ACC112 (cell line): ENCODE measurements at regions not wholly inside any gene's neighbourhood (a gene's known extent, or its start where the extent isn't known, plus 50 kb on each side); places are given as distances from the start of the nearest gene placed in this dataset.
"Not testable (repeated sequence)": the region's sequence is repeated elsewhere in the genome, so short reads cannot be mapped to it uniquely, and the experiment has no call there.

ENCODE experiments used
- H2AFZ ChIP-seq: fragments of 200-600 bp; sonication (generic); one replicate; pipeline ENCODE4 v1.6.0; 2017; ENCODE audit warnings: antibody characterized with exemption, low read length; ENCODE audit not compliant: unreplicated experiment
- H3K27ac ChIP-seq: fragments of 200-600 bp; sonication (generic); 2 replicates; pipeline ENCODE4 v1.5.1; 2014; ENCODE audit warnings: low read depth, mild to moderate bottlenecking, antibody characterized with exemption, low read length, moderate library complexity
- H3K27me3 ChIP-seq: fragments of 200-600 bp; sonication (generic); 2 replicates; pipeline ENCODE4 v1.6.1; 2014; ENCODE audit warnings: mild to moderate bottlenecking, antibody characterized with exemption, low read length, moderate library complexity, mixed read lengths; ENCODE audit not compliant: insufficient read depth
- H3K36me3 ChIP-seq: fragments of 200-600 bp; sonication (generic); 2 replicates; pipeline ENCODE4 v1.6.1; 2016; ENCODE audit warnings: mild to moderate bottlenecking, antibody characterized with exemption, low read length, moderate library complexity, mixed read lengths; ENCODE audit not compliant: insufficient read depth
- H3K4me1 ChIP-seq: fragments of 200-600 bp; sonication (generic); one replicate; pipeline ENCODE4 v1.6.1; 2016; ENCODE audit warnings: low read length, mixed read lengths; ENCODE audit not compliant: insufficient read depth, unreplicated experiment, control insufficient read depth
- H3K4me3 ChIP-seq: fragments of 200-600 bp; sonication (generic); 2 replicates; pipeline ENCODE4 v1.5.1; 2014; ENCODE audit warnings: mild to moderate bottlenecking, low read depth, low read length
- H3K79me2 ChIP-seq: fragments of 200-600 bp; sonication (generic); one replicate; pipeline ENCODE4 v1.6.0; 2016; ENCODE audit warnings: low read length; ENCODE audit not compliant: control insufficient read depth, unreplicated experiment, insufficient read depth

- Histone ChIP-seq H3K4me1 (no peaks in the 10 kb centered on the region), H3K27me3 (no peaks in the 10 kb centered on the region), H3K4me3 (no peak overlapping the region), H3K27ac (no peak overlapping the region), H3K79me2 (no peaks in the 10 kb centered on the region), H3K36me3 (no peaks in the 10 kb centered on the region), H2AFZ (no peak overlapping the region)
Observed at GRCh38 chr7:119733127-119733879, 539.7 kb upstream of the KCND2 start.

- Histone ChIP-seq H2AFZ (no peak overlapping the region), H3K27me3 (no peaks in the 10 kb centered on the region), H3K4me1 (no peaks in the 10 kb centered on the region), H3K4me3 (no peak overlapping the region), H3K79me2 (no peaks in the 10 kb centered on the region), H3K27ac (no peak overlapping the region), H3K36me3 (no peaks in the 10 kb centered on the region)
Observed at GRCh38 chr7:119737390-119737789, 535.6 kb upstream of the KCND2 start.

GRCh38 chr7:119745280-119745679 is 527.7 kb upstream of the KCND2 start:
- H3K36me3 ChIP-seq, H3K79me2 ChIP-seq, H2AFZ ChIP-seq, H3K27me3 ChIP-seq, H3K4me1 ChIP-seq, H3K4me3 ChIP-seq, H3K27ac ChIP-seq: not testable (repeated sequence)

- H2AFZ ChIP-seq: no peak overlapping the region
Observed at GRCh38 chr7:119748251-119748860, 524.6 kb upstream of the KCND2 start.

GRCh38 chr7:119748991-119749390 is 524.0 kb upstream of the KCND2 start:
- Histone ChIP-seq H3K36me3 (no peaks in the 10 kb centered on the region), H3K4me3 (no peak overlapping the region), H3K27ac (no peak overlapping the region), H3K79me2 (no peaks in the 10 kb centered on the region), H2AFZ (peak overlapping the region; percentile 84), H3K4me1 (no peaks in the 10 kb centered on the region), H3K27me3 (no peaks in the 10 kb centered on the region)

More at GRCh38 chr7:119748251-119748860, 524.6 kb upstream of the KCND2 start:
- Histone ChIP-seq H3K27ac (no peak overlapping the region), H3K79me2 (no peaks in the 10 kb centered on the region), H3K36me3 (no peaks in the 10 kb centered on the region), H3K4me1 (no peaks in the 10 kb centered on the region), H3K4me3 (no peak overlapping the region), H3K27me3 (no peaks in the 10 kb centered on the region)

GRCh38 chr7:119756687-119757086 is 516.3 kb upstream of the KCND2 start:
- Histone ChIP-seq H2AFZ (no peak overlapping the region), H3K27me3 (no peaks in the 10 kb centered on the region), H3K4me3 (no peak overlapping the region), H3K27ac (no peak overlapping the region), H3K4me1 (peaks cover 4% of the 10 kb centered on the region), H3K36me3 (no peaks in the 10 kb centered on the region), H3K79me2 (no peaks in the 10 kb centered on the region)

- no peaks in the 10 kb centered on the region for H3K27me3 ChIP-seq
- peak overlapping the region; percentile 24 for H2AFZ ChIP-seq
- H3K4me3 ChIP-seq: no peak overlapping the region
- H3K79me2 ChIP-seq: no peaks in the 10 kb centered on the region
- H3K36me3 ChIP-seq: no peaks in the 10 kb centered on the region
- no peak overlapping the region for H3K27ac ChIP-seq
- H3K4me1 ChIP-seq: peaks cover 5% of the 10 kb centered on the region
Observed at GRCh38 chr7:119758254-119758653, 514.7 kb upstream of the KCND2 start.

- Histone ChIP-seq H3K79me2 (no peaks in the 10 kb centered on the region), H2AFZ (no peak overlapping the region), H3K27me3 (no peaks in the 10 kb centered on the region), H3K4me1 (peaks cover 5% of the 10 kb centered on the region), H3K36me3 (no peaks in the 10 kb centered on the region), H3K4me3 (no peak overlapping the region), H3K27ac (peak overlapping the region; percentile 6; the same call in 1 of the 2 replicates)
Observed at GRCh38 chr7:119761776-119762175, 511.2 kb upstream of the KCND2 start.

- H3K27ac ChIP-seq: no peak overlapping the region
- no peak overlapping the region for H3K4me3 ChIP-seq
- H3K27me3 ChIP-seq: no peaks in the 10 kb centered on the region
- no peaks in the 10 kb centered on the region for H3K79me2 ChIP-seq
- no peak overlapping the region for H2AFZ ChIP-seq
- no peaks in the 10 kb centered on the region for H3K36me3 ChIP-seq
- H3K4me1 ChIP-seq: no peaks in the 10 kb centered on the region
Observed at GRCh38 chr7:119782286-119782685, 490.7 kb upstream of the KCND2 start.

GRCh38 chr7:119783799-119784198 is 489.2 kb upstream of the KCND2 start:
- Histone ChIP-seq H3K79me2 (no peaks in the 10 kb centered on the region), H2AFZ (no peak overlapping the region), H3K4me3 (no peak overlapping the region), H3K27ac (no peak overlapping the region), H3K27me3 (no peaks in the 10 kb centered on the region), H3K36me3 (no peaks in the 10 kb centered on the region), H3K4me1 (no peaks in the 10 kb centered on the region)

GRCh38 chr7:119802147-119802546 is 470.8 kb upstream of the KCND2 start:
- H3K27me3 ChIP-seq: no peaks in the 10 kb centered on the region
- no peak overlapping the region for H3K4me3 ChIP-seq
- no peaks in the 10 kb centered on the region for H3K79me2 ChIP-seq
- no peaks in the 10 kb centered on the region for H3K4me1 ChIP-seq
- no peak overlapping the region for H2AFZ ChIP-seq
- no peaks in the 10 kb centered on the region for H3K36me3 ChIP-seq
- H3K27ac ChIP-seq: no peak overlapping the region
